Vagina (tissue), 2 donors: ENCODE measurements at regions not wholly inside any gene's neighbourhood (a gene's known extent, or its start where the extent isn't known, plus 50 kb on each side); places are given as distances from the start of the nearest gene placed in this dataset.

Experiments used
- DNase-seq, 2 donors: peaks; one replicate each; pipeline ENCODE4 v3.0.0-alpha.2; 2017; ENCODE audit errors: extremely low spot score in 2 of 2
- H3K27ac ChIP-seq: fragments of 200-600 bp; sonication (generic); one replicate; pipeline ENCODE4 v1.5.1; 2019
- H3K27me3 ChIP-seq: fragments of 200-600 bp; sonication (generic); one replicate; pipeline ENCODE4 v1.5.1; 2019
- H3K36me3 ChIP-seq, 2 donors: fragments of 200-600 bp; sonication (generic); one replicate each; pipeline ENCODE4 v1.5.1; 2017 to 2019
- H3K4me1 ChIP-seq: fragments of 200-600 bp; sonication (generic); one replicate; pipeline ENCODE4 v1.5.1; 2019
- H3K4me3 ChIP-seq, 2 donors: fragments of 200-600 bp; sonication (generic); 1 replicate in 1 of 2; 2 replicates in 1 of 2; pipeline ENCODE4 v1.5.1; 2016 to 2019
- H3K9me3 ChIP-seq: fragments of 200-600 bp; sonication (generic); one replicate; pipeline ENCODE4 v1.5.1; 2019
- CTCF ChIP-seq, 3 experiments: fragments of 450-650 bp in 2 of 3; fragments of 200-600 bp in 1 of 3; sonication (generic) in 1 of 3; IDR thresholded peaks; one replicate each; pipeline ENCODE4 v1.5.1; 2017 to 2019; ENCODE audit warnings: antibody characterized with exemption in 3 of 3, mild to moderate bottlenecking in 2 of 3, moderate library complexity in 2 of 3
- POLR2A ChIP-seq, 2 donors: fragments of 450-650 bp; IDR thresholded peaks; one replicate each; pipeline ENCODE4 v1.6.1; 2017; ENCODE audit warnings: antibody characterized with exemption in 2 of 2, mild to moderate bottlenecking in 2 of 2, moderate library complexity in 2 of 2
- POLR2AphosphoS5 ChIP-seq, 2 donors: sonication (generic); formaldehyde crosslinking; IDR thresholded peaks; one replicate each; pipeline ENCODE4 v1.9.0; 2017; ENCODE audit warnings: antibody characterized with exemption in 2 of 2, mild to moderate bottlenecking in 2 of 2, low read depth in 1 of 2; ENCODE audit not compliant: insufficient read depth in 1 of 2
- intact Hi-C: fragments of 100-400 bp; cut with DNase I; formaldehyde crosslinking; loops from one replicate; pipeline ENCODE4 v1.15.1; 2023

GRCh38 chr9:14380061-14380836 lies 66.3 kb upstream of the NFIB start:
- intact Hi-C loops: loop anchor here (10.0 kb wide), 1 partner anchor 1705 kb away; no protein-coding TSS in a partner anchor
- no peak overlapping the region for H3K4me3 ChIP-seq
- no peak for DNase-seq
- no peaks in the 10 kb centered on the region for H3K36me3 ChIP-seq
- no peak overlapping the region for H3K27ac ChIP-seq
- H3K27me3 ChIP-seq: no peaks in the 10 kb centered on the region
- no peaks in the 10 kb centered on the region for H3K9me3 ChIP-seq
- no peaks in the 10 kb centered on the region for H3K4me1 ChIP-seq
- no peak for TF ChIP-seq POLR2A (IDR thresholded peaks at IDR 0.05)
- TF ChIP-seq POLR2AphosphoS5 (IDR thresholded peaks at IDR 0.05; ENCODE audit: insufficient read depth in 1 of 2, low read depth in 1 of 2): no peak
- no peak for TF ChIP-seq CTCF (IDR thresholded peaks at IDR 0.05)

GRCh38 chr9:14379280-14379679 lies 65.3 kb upstream of the NFIB start:
- Histone ChIP-seq H3K9me3 (no peaks in the 10 kb centered on the region), H3K36me3 (no peaks in the 10 kb centered on the region)
- intact Hi-C loops: no loop called here

GRCh38 chr9:14373706-14374105 lies 59.8 kb upstream of the NFIB start:
- H3K27me3 ChIP-seq: no peaks in the 10 kb centered on the region
- H3K27ac ChIP-seq: no peak overlapping the region
- no peaks in the 10 kb centered on the region for H3K36me3 ChIP-seq
- intact Hi-C loops: no loop called here
- DNase-seq: no peak
- TF ChIP-seq POLR2A (IDR thresholded peaks at IDR 0.05) (no peak), POLR2AphosphoS5 (IDR thresholded peaks at IDR 0.05; ENCODE audit: insufficient read depth in 1 of 2, low read depth in 1 of 2) (no peak), CTCF (IDR thresholded peaks at IDR 0.05) (no peak)
- H3K9me3 ChIP-seq: no peaks in the 10 kb centered on the region
- H3K4me1 ChIP-seq: peaks cover 15% of the 10 kb centered on the region
- H3K4me3 ChIP-seq: no peak overlapping the region

More at GRCh38 chr9:14379280-14379679, 65.3 kb upstream of the NFIB start:
- TF ChIP-seq POLR2AphosphoS5 (IDR thresholded peaks at IDR 0.05; ENCODE audit: insufficient read depth in 1 of 2, low read depth in 1 of 2) (no peak), CTCF (IDR thresholded peaks at IDR 0.05) (no peak), POLR2A (IDR thresholded peaks at IDR 0.05) (no peak)
- Histone ChIP-seq H3K27me3 (no peaks in the 10 kb centered on the region), H3K4me3 (no peak overlapping the region), H3K4me1 (no peaks in the 10 kb centered on the region), H3K27ac (no peak overlapping the region)
- no peak for DNase-seq

- Histone ChIP-seq H3K4me3 (no peak overlapping the region), H3K27ac (no peak overlapping the region), H3K4me1 (peaks cover 15% of the 10 kb centered on the region), H3K36me3 (no peaks in the 10 kb centered on the region), H3K27me3 (no peaks in the 10 kb centered on the region), H3K9me3 (no peaks in the 10 kb centered on the region)
- no peak for DNase-seq
- intact Hi-C loops: no loop called here
- TF ChIP-seq POLR2A (IDR thresholded peaks at IDR 0.05) (no peak), CTCF (IDR thresholded peaks at IDR 0.05) (no peak), POLR2AphosphoS5 (IDR thresholded peaks at IDR 0.05; ENCODE audit: insufficient read depth in 1 of 2, low read depth in 1 of 2) (no peak)
Observed at GRCh38 chr9:14373336-14373666, 59.4 kb upstream of the NFIB start.
